Erythroblast (primary cell): ENCODE measurements at regions not wholly inside any gene's neighbourhood (a gene's known extent, or its start where the extent isn't known, plus 50 kb on each side); places are given as distances from the start of the nearest gene placed in this dataset.
"Not testable (repeated sequence)": the region's sequence is repeated elsewhere in the genome, so short reads cannot be mapped to it uniquely, and the experiment has no call there.

Experiments
- DNase-seq, 2 experiments: peaks; one replicate each; lab custom pipeline; 2025; lab: John Stamatoyannopoulos, UW
- GATA1 ChIP-seq: IDR thresholded peaks from 2 replicates; pipeline ENCODE4 v1.6.1; 2011; ENCODE audit warnings: low read depth, mild to moderate bottlenecking, control low read depth, low read length, moderate library complexity
- POLR2A ChIP-seq: IDR thresholded peaks from 2 replicates; pipeline ENCODE4 v1.6.1; 2011; ENCODE audit warnings: mild to moderate bottlenecking, low read length

DNA sequence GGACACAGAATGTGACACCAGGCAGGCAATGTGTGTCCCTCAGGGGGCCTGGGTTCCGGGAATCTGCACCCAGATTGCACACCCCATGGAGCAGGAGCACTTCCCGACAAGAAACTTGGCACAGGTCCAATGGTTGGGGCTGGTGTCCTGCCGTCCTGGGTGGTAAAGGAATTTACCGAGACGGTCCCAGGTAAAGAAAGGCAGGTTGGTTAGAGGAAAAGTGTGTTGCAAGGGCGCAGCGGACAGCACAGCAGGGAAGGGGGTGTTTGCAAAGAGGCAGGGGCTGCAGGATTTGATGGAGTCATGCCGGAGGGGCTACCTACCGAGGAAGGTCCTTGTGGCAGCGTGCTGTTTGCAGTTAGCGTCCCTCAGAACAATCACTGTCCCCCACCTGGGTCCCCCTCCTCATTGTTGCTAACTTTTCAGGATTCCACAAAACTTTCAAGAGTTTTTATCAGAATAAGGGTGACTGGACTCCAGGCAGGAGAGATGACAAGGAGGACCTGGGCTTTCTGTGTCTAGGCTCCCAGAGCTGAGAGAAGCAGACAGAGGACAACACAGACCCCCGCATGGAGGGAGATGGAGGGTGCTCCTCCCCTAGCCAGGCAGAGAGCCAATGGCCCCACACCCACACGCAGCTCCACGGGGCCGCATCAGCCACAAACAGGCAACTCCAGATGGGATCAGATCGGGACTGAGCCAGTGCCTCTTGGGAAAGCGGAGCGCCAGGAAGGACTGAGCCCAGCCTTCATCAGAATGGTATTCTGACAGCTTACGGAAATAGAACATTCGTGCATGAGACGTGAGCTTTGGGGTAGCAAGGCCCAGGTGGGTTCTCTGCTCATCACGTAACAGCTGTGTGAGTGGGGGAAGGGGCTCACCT is 1423.9 kb downstream of the BRD1 start:
- DNase-seq: no peak
- no peak for TF ChIP-seq POLR2A
- TF ChIP-seq GATA1: no peak

- TF ChIP-seq POLR2A (no peak), GATA1 (no peak)
- no peak for DNase-seq
These were observed 1425.1 kb downstream of the BRD1 start for GRCh38 chr22:48402591-48403031.

DNA sequence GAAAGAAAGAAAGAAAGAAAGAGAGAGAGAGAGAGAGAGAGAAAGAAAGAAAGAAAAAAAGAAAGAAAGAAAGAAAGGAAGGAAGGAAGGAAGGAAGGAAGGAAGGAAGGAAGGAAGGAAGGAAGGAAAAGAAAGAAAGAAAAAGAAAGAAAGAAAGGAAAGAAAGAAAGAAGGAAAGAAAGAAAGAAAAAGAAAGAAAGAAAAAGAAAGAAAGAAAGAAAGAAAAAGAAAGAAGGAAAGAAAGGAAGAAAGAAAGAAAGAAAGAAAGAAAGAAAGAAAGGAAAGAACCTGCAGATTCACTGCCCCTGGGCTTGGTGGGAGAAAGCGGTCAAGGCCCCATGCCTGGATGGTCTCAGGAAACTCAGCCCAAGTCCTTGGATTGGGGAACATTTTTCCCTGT is 1426.2 kb downstream of the BRD1 start:
- DNase-seq: not testable (repeated sequence)

DNA sequence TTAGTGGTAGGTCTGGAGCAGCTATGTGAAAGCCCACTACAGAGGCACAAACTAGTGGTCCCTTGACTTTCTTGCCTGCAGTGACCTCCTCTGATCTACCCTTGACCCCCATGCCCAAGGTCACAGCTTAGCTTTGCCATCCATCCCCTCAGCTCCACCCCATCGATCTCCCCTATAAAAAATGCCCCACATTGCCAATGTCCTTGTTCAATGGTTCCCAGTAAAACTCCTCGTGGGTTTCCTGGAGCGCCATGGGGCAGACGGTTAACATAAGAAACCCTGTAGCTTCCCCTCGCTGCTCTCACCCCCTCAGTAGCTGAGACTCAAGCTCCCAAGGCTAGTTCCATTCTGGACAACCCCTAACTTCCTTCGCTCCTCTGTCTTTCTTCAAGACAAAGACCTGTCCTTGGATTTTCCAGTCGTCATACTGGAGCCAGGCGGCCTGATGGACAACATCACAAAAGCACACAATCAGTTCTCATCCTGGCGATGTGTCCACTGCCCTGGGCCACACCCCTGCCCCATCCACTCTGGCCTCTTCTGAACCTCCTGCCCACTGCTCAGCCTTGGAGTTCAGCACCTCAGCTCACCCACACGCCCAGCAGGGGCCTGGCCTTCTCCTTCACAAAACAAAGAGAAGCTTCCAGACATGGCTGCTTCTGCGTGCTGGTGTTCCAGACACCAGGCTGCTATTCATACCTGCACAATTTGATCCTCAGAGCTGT is 1429.3 kb downstream of the BRD1 start:
- no peak for DNase-seq
- TF ChIP-seq GATA1 (no peak), POLR2A (no peak)

GRCh38 chr22:48397531-48398180 is 1430.0 kb downstream of the BRD1 start:
- no peak for DNase-seq
- no peak for TF ChIP-seq GATA1
- no peak for TF ChIP-seq POLR2A

GRCh38 chr22:48396785-48397530 is 1430.7 kb downstream of the BRD1 start:
- no peak for DNase-seq
- TF ChIP-seq POLR2A (no peak), GATA1 (no peak)

- no peak for TF ChIP-seq POLR2A
- no peak for TF ChIP-seq GATA1
- DNase-seq: no peak
These were observed 1431.4 kb downstream of the BRD1 start for GRCh38 chr22:48396091-48396784.

DNA sequence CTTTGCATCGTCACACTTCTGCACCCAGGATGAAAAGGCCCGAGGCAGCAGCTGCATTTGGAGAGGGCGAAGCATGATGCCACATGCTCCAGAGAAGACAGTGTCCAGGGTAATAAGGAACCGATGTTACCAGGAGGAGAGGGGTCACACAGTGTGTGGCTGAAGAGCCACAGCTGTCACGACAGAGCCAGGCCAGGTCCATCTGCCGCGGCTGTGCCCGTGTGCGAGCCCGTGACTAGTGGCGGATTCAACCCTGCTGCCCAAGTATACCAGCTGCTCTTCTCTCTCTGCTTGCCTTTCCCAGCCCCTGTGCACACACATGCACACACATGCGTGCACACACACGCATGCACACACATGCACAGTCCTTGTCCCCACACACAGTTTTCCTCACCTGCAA is 1432.5 kb downstream of the BRD1 start:
- DNase-seq: no peak
- TF ChIP-seq POLR2A (no peak), GATA1 (no peak)

- no peak for TF ChIP-seq GATA1
- no peak for TF ChIP-seq POLR2A
These were observed 1432.9 kb downstream of the BRD1 start for GRCh38 chr22:48394787-48395186.

GRCh38 chr22:48393885-48394284 is 1433.8 kb downstream of the BRD1 start:
- DNase-seq: no peak
- TF ChIP-seq GATA1: no peak
- TF ChIP-seq POLR2A: no peak

More at GRCh38 chr22:48394787-48395186, 1432.9 kb downstream of the BRD1 start:
- DNase-seq: no peak

DNA sequence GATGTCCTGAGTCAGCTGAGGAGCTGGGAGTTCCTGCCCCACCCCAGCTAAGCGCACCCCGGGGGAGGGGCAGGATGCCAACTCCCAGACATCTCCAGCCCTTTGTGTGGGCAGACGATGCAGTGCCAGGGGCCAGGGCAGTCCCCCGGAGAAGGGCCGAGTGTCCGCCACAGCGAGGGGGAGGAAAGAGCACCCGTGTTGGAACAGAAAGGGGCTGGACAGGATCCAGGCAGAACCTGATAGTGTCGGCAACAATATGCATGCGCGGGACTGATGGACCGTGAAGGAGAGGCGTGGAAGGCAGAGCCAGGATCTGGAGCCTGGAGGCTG is 1434.7 kb downstream of the BRD1 start:
- no peak for DNase-seq
- TF ChIP-seq POLR2A (no peak), GATA1 (no peak)

- TF ChIP-seq GATA1: no peak
- no peak for TF ChIP-seq POLR2A
- no peak for DNase-seq
These were observed 1435.9 kb downstream of the BRD1 start for GRCh38 chr22:48391820-48392219.

GRCh38 chr22:48391171-48391711 is 1436.4 kb downstream of the BRD1 start:
- TF ChIP-seq GATA1 (no peak), POLR2A (no peak)
- DNase-seq: no peak

GRCh38 chr22:48389916-48390315 is 1437.8 kb downstream of the BRD1 start:
- DNase-seq: no peak
- TF ChIP-seq GATA1 (no peak), POLR2A (no peak)
